ENCODE measurements at regions not wholly inside any gene's neighbourhood (a gene's known extent, or its start where the extent isn't known, plus 50 kb on each side); places are given as distances from the start of the nearest gene placed in this dataset.
A peak's percentile ranks its signal among the peaks of the same experiment; 100 is the strongest.

- POLR2A ChIA-PET = no interaction called here
- FAIRE-seq (no peak), ATAC-seq (no peak), DNase-seq (ENCODE audit: low read depth, low spot score) (no peak)
- CTCF ChIA-PET = interaction anchor here (0.9 kb wide), 1 partner anchor 8 kb away, joined by 3 read pairs; no protein-coding TSS in a partner anchor
- H2AFZ ChIP-seq (ENCODE audit: control insufficient read depth, low read depth, low read length) = no peak overlapping the region; the same call in 1 of the 2 replicates
- H3K9ac ChIP-seq (ENCODE audit: control insufficient read depth, insufficient read depth, low read length) = no peak overlapping the region
- no peaks in the 10 kb centered on the region for H3K79me2 ChIP-seq (ENCODE audit: control insufficient read depth, insufficient read depth, low read length)
- no peaks in the 10 kb centered on the region; the same call in 2 of the 3 replicates for H3K9me3 ChIP-seq (replicated peaks; ENCODE audit: control insufficient read depth, insufficient read depth, low read length)
- no peak for TF ChIP-seq E4F1 (IDR thresholded peaks at IDR 0.05; ENCODE audit: borderline replicate concordance, partially characterized antibody)
- TF ChIP-seq CREB1 (IDR thresholded peaks at IDR 0.05; ENCODE audit: low read depth) = 0 out of 2 replicates have a peak, but pooled peaks have one; percentile 16
- intact Hi-C loops (cut with micrococcal nuclease; ENCODE audit: unreplicated experiment) (no loop called here), in situ Hi-C loops (cut with MboI) (no loop called here)
- H3K27ac ChIP-seq (ENCODE audit: control insufficient read depth, insufficient read depth) = no peak overlapping the region
- no peaks in the 10 kb centered on the region for H4K20me1 ChIP-seq (ENCODE audit: control insufficient read depth, insufficient read depth)
- no peak overlapping the region for H3K4me2 ChIP-seq (ENCODE audit: control insufficient read depth, insufficient read depth)
- BruUV-seq (replicated peaks) = no TSS peak
- H3K4me3 ChIP-seq = no peak overlapping the region
- 42% methylated on average over 1 of the region's 1 CpG for WGBS (ENCODE audit: insufficient coverage, insufficient replicate concordance, low lambda C conversion rate, missing lambda C conversion rate)
- no peaks in the 10 kb centered on the region for H3K27me3 ChIP-seq (replicated peaks in 1 of 2; ENCODE audit: control insufficient read depth in 2 of 2, insufficient read depth in 2 of 2, low read length in 1 of 2)
- no peaks in the 10 kb centered on the region for H3K36me3 ChIP-seq (ENCODE audit: control insufficient read depth in 2 of 2, insufficient read depth in 2 of 2, low read length in 1 of 2)
- RAD21 ChIA-PET (ENCODE audit: unreplicated experiment) = no interaction called here
- H3K4me1 ChIP-seq (ENCODE audit: control insufficient read depth, insufficient read depth, low read length) = no peaks in the 10 kb centered on the region
- SMC1A ChIA-PET (ENCODE audit: uncharacterized antibody, unreplicated experiment) = no interaction called here
Observed at GRCh38 chr12:89844539-89844938, 135.9 kb upstream of the ATP2B1 start.

GRCh38 chr12:89840162-89840922, 131.7 kb upstream of the ATP2B1 start:
- H3K9ac ChIP-seq (ENCODE audit: control insufficient read depth, insufficient read depth, low read length) = no peak overlapping the region
- POLR2A ChIA-PET = no interaction called here
- no peaks in the 10 kb centered on the region for H4K20me1 ChIP-seq (ENCODE audit: control insufficient read depth, insufficient read depth)
- H3K27ac ChIP-seq (ENCODE audit: control insufficient read depth, insufficient read depth) = no peak overlapping the region
- H3K36me3 ChIP-seq (ENCODE audit: control insufficient read depth in 2 of 2, insufficient read depth in 2 of 2, low read length in 1 of 2) = no peaks in the 10 kb centered on the region
- in situ Hi-C loops (cut with MboI) (no loop called here), intact Hi-C loops (cut with micrococcal nuclease; ENCODE audit: unreplicated experiment) (no loop called here)
- no peak for FAIRE-seq
- no TSS peak for BruUV-seq (replicated peaks)
- H3K4me1 ChIP-seq (ENCODE audit: control insufficient read depth, insufficient read depth, low read length) = no peaks in the 10 kb centered on the region
- no peaks in the 10 kb centered on the region for H3K79me2 ChIP-seq (ENCODE audit: control insufficient read depth, insufficient read depth, low read length)
- DNase-seq (ENCODE audit: low read depth, low spot score) = no peak
- ATAC-seq = peak; percentile 53
- no peaks in the 10 kb centered on the region for H3K27me3 ChIP-seq (replicated peaks in 1 of 2; ENCODE audit: control insufficient read depth in 2 of 2, insufficient read depth in 2 of 2, low read length in 1 of 2)
- no peaks in the 10 kb centered on the region; the same call in 2 of the 3 replicates for H3K9me3 ChIP-seq (replicated peaks; ENCODE audit: control insufficient read depth, insufficient read depth, low read length)
- H3K4me2 ChIP-seq (ENCODE audit: control insufficient read depth, insufficient read depth) = no peak overlapping the region
- 85% methylated on average over 4 of the region's 4 CpGs for WGBS (ENCODE audit: insufficient coverage, insufficient replicate concordance, low lambda C conversion rate, missing lambda C conversion rate)
- no peak overlapping the region; the same call in 1 of the 2 replicates for H2AFZ ChIP-seq (ENCODE audit: control insufficient read depth, low read depth, low read length)
- no peak overlapping the region for H3K4me3 ChIP-seq
- RAD21 ChIA-PET (ENCODE audit: unreplicated experiment) = no interaction called here
- SMC1A ChIA-PET (ENCODE audit: uncharacterized antibody, unreplicated experiment) = interaction anchor here (1.0 to 1.6 kb wide), 5 partner anchors 10 to 56 kb away, joined by 3 to 6 read pairs (median 3); no protein-coding TSS in a partner anchor
- CTCF ChIA-PET = interaction anchor here (1.0 to 2.3 kb wide), 5 partner anchors 9 to 297 kb away, joined by 3 to 9 read pairs (median 4); no protein-coding TSS in a partner anchor
- TF ChIP-seq HDAC2 (IDR thresholded peaks at IDR 0.05) (no peak), SPI1 (IDR thresholded peaks at IDR 0.05; ENCODE audit: borderline replicate concordance, insufficient read depth, low read depth, low read length) (peak; percentile 23; the same call in 1 of the 2 replicates)

All from GM12878 (cell line).